ENCODE measurements at regions not wholly inside any gene's neighbourhood (a gene's known extent, or its start where the extent isn't known, plus 50 kb on each side); places are given as distances from the start of the nearest gene placed in this dataset.

- Histone ChIP-seq H3K4me1 (no peaks in the 10 kb centered on the region), H3K4me3 (no peak overlapping the region), H3K27me3 (no peaks in the 10 kb centered on the region), H3K27ac (no peak overlapping the region), H3K36me3 (no peaks in the 10 kb centered on the region), H3K9me3 (no peaks in the 10 kb centered on the region)
- TF ChIP-seq CTCF (IDR thresholded peaks at IDR 0.05) (no peak), POLR2A (IDR thresholded peaks at IDR 0.05) (no peak)
- intact Hi-C loops (cut with DNase I): no loop called here
- WGBS, 2 donors: 51 to 60% methylated on average over 4 of the region's 4 CpGs
- DNase-seq: no peak
Measured at GRCh38 chr5:7220156-7220555, 175.8 kb upstream of the ADCY2 start.

GRCh38 chr5:7221041-7221440 is 174.9 kb upstream of the ADCY2 start:
- no peak for TF ChIP-seq POLR2A (IDR thresholded peaks at IDR 0.05)
- TF ChIP-seq CTCF (IDR thresholded peaks at IDR 0.05): no peak
- Histone ChIP-seq H3K36me3 (no peaks in the 10 kb centered on the region), H3K27me3 (no peaks in the 10 kb centered on the region), H3K27ac (no peak overlapping the region), H3K9me3 (no peaks in the 10 kb centered on the region), H3K4me1 (no peaks in the 10 kb centered on the region), H3K4me3 (no peak overlapping the region)
- intact Hi-C loops (cut with DNase I): no loop called here
- DNase-seq: no peak
- 70 to 73% methylated on average over 3 of the region's 3 CpGs for WGBS, 2 donors

GRCh38 chr5:7225826-7226225 is 170.1 kb upstream of the ADCY2 start:
- Histone ChIP-seq H3K27me3 (no peaks in the 10 kb centered on the region), H3K4me1 (no peaks in the 10 kb centered on the region), H3K36me3 (no peaks in the 10 kb centered on the region), H3K27ac (no peak overlapping the region), H3K4me3 (no peak overlapping the region), H3K9me3 (no peaks in the 10 kb centered on the region)
- TF ChIP-seq CTCF (IDR thresholded peaks at IDR 0.05) (no peak), POLR2A (IDR thresholded peaks at IDR 0.05) (no peak)
- 53 to 65% methylated on average over 5 of the region's 5 CpGs for WGBS, 2 donors
- no peak for DNase-seq
- intact Hi-C loops (cut with DNase I): no loop called here

- H3K27me3 ChIP-seq: no peaks in the 10 kb centered on the region
- TF ChIP-seq CTCF (IDR thresholded peaks at IDR 0.05) (no peak), POLR2A (IDR thresholded peaks at IDR 0.05) (no peak)
- H3K9me3 ChIP-seq: no peaks in the 10 kb centered on the region
- DNase-seq: no peak
- H3K4me3 ChIP-seq: no peak overlapping the region
- H3K36me3 ChIP-seq: no peaks in the 10 kb centered on the region
- no peak overlapping the region for H3K27ac ChIP-seq
- 53 to 55% methylated on average over 10 of the region's 10 CpGs for WGBS, 2 donors
- H3K4me1 ChIP-seq: no peaks in the 10 kb centered on the region
- intact Hi-C loops (cut with DNase I): no loop called here
Measured at GRCh38 chr5:7242118-7242710, 153.7 kb upstream of the ADCY2 start.

GRCh38 chr5:7244208-7244607 is 151.7 kb upstream of the ADCY2 start:
- H3K4me3 ChIP-seq: no peak overlapping the region
- intact Hi-C loops (cut with DNase I): no loop called here
- WGBS, 2 donors: 71 to 80% methylated on average over 2 to 3 of the region's 3 CpGs

More at GRCh38 chr5:7244208-7244607, 151.7 kb upstream of the ADCY2 start:
- no peaks in the 10 kb centered on the region for H3K9me3 ChIP-seq
- H3K4me1 ChIP-seq: no peaks in the 10 kb centered on the region
- TF ChIP-seq CTCF (IDR thresholded peaks at IDR 0.05): no peak
- TF ChIP-seq POLR2A (IDR thresholded peaks at IDR 0.05): no peak
- no peak overlapping the region for H3K27ac ChIP-seq
- H3K36me3 ChIP-seq: no peaks in the 10 kb centered on the region
- H3K27me3 ChIP-seq: no peaks in the 10 kb centered on the region
- DNase-seq: no peak

Measured in esophagus squamous epithelium (tissue), 5 donors.